ENCODE measurements at regions not wholly inside any gene's neighbourhood (a gene's known extent, or its start where the extent isn't known, plus 50 kb on each side); places are given as distances from the start of the nearest gene placed in this dataset.
"Not testable (repeated sequence)": the region's sequence is repeated elsewhere in the genome, so short reads cannot be mapped to it uniquely, and the experiment has no call there.

DNA sequence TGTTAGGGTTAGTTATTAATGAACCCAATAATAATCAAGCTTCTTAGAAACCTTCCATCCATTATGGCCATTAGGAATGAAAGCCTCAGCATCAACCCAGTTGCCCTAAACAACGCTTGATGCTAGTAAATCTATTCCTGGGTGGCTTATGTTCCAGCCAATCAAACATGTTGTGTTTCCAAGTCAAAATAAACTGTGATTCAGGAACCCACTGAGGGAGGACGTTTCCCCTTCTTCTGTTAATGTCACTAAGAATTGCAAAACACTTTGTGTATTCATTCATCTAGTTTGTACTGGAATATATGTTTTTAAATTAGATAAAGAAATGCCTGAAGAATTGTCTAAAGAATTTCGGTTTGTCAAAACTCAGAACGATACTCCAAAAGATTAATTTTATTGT is 142.5 kb upstream of the MSX2 start:
- TF ChIP-seq POLR2AphosphoS5 (IDR thresholded peaks at IDR 0.05; ENCODE audit: low read depth, low read length) = no peak
- TF ChIP-seq POU2F2 (IDR thresholded peaks at IDR 0.05; ENCODE audit: low read depth, low read length) = no peak
- no peak for TF ChIP-seq POLR2A (IDR thresholded peaks at IDR 0.05; ENCODE audit: low read depth, low read length)
- no peak for TF ChIP-seq TAF1 (IDR thresholded peaks at IDR 0.05; ENCODE audit: low read depth, low read length)
- no peak for TF ChIP-seq PAX5 (IDR thresholded peaks at IDR 0.05; ENCODE audit: insufficient read depth, low read length, severe bottlenecking)
- TF ChIP-seq SPI1 (IDR thresholded peaks at IDR 0.05; ENCODE audit: low read depth, low read length) = no peak
- FAIRE-seq = no peak

DNA sequence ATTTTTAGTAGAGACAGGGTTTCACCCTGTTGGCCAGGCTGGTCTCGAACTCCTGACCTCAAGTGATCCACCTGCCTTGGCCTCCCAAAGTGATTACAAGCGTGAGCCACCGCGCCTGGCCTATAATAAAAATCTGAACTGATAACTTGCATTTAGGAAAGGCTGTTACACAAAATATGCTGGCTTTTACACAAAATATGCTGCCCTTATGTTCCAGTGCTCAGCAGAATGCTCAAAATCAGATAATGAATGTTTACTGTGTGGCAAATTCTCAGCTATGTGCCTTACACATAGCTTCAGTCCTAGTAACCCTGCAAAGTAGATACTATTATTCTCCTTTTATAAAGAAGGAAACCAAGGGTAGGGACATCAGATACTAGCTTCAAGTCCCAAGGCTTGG is 141.3 kb upstream of the MSX2 start:
- no peak for FAIRE-seq
- TF ChIP-seq PAX5 (IDR thresholded peaks at IDR 0.05; ENCODE audit: insufficient read depth, low read length, severe bottlenecking) (no peak), POLR2AphosphoS5 (IDR thresholded peaks at IDR 0.05; ENCODE audit: low read depth, low read length) (no peak), TAF1 (IDR thresholded peaks at IDR 0.05; ENCODE audit: low read depth, low read length) (no peak), SPI1 (IDR thresholded peaks at IDR 0.05; ENCODE audit: low read depth, low read length) (no peak), POU2F2 (IDR thresholded peaks at IDR 0.05; ENCODE audit: low read depth, low read length) (no peak), POLR2A (IDR thresholded peaks at IDR 0.05; ENCODE audit: low read depth, low read length) (no peak)
- DNase-seq (ENCODE audit: insufficient read length, low spot score) = no peak

More for the DNA sequence above, 142.5 kb upstream of the MSX2 start:
- no peak for DNase-seq (ENCODE audit: insufficient read length, low spot score)

DNA sequence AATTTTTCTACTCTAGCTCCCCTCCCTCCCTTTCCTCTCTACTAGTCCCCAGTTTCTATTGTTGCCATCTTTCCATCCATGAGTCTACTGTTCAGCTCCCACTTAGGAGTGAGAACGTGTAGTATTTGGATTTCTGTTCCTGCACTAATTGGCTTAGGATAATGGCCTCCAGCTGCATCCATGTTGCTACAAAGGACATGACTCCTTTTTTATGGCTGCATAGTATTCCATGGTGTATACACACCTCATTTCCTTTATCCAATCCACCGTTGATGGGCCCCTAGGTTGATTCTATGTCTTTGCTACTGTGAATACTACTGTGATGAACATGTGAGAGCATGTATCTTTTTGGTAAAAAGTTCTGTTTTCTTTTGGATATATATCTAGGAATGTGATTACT is 138.9 kb upstream of the MSX2 start:
- TF ChIP-seq POLR2AphosphoS5 (IDR thresholded peaks at IDR 0.05; ENCODE audit: low read depth, low read length) (no peak), POLR2A (IDR thresholded peaks at IDR 0.05; ENCODE audit: low read depth, low read length) (no peak)
- DNase-seq (ENCODE audit: insufficient read length, low spot score) = no peak
- FAIRE-seq = no peak

DNA sequence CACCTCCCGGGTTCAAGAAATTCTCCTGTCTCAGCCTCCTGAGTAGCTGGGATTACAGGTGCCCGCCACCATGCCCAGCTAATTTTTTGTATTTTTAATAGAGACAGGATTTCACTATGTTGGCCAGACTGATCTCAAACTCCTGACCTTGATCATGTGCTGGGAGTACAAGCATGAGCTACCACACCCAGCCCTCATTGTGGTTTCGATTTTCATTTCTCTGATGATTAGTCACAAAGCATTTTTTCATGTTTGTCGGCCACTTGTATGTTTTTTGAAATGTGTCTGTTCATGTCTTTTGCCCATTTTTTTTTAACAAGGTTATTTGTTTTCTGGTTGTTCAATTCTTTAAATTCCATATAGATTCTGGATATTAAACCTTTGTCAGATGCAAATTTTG is 138.2 kb upstream of the MSX2 start:
- DNase-seq (ENCODE audit: insufficient read length, low spot score); FAIRE-seq: not testable (repeated sequence)

DNA sequence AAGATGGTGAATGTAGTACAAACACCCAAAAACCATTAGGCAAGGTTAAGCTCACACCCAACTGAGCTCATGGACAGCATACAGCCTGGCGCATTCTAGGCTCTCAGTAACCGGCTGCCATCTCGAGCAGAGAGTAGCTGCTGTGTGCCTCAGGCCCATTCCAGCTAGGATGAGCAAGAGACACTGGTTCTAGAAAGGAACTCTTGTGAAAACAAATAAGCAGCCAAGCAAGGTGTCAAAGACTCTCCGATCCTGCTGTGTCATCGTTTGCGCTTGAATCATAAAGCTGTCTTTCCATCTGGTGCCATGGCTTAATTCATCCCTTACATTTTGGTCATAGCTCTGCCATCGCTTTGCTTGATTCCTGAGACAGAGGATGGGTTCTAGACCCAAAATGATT is 135.4 kb upstream of the MSX2 start:
- FAIRE-seq (no peak), DNase-seq (ENCODE audit: insufficient read length, low spot score) (no peak)
- TF ChIP-seq SPI1 (IDR thresholded peaks at IDR 0.05; ENCODE audit: low read depth, low read length) (no peak), PAX5 (IDR thresholded peaks at IDR 0.05; ENCODE audit: insufficient read depth, low read length, severe bottlenecking) (no peak), TAF1 (IDR thresholded peaks at IDR 0.05; ENCODE audit: low read depth, low read length) (no peak), POU2F2 (IDR thresholded peaks at IDR 0.05; ENCODE audit: low read depth, low read length) (no peak), POLR2AphosphoS5 (IDR thresholded peaks at IDR 0.05; ENCODE audit: low read depth, low read length) (no peak), POLR2A (IDR thresholded peaks at IDR 0.05; ENCODE audit: low read depth, low read length) (no peak)

DNA sequence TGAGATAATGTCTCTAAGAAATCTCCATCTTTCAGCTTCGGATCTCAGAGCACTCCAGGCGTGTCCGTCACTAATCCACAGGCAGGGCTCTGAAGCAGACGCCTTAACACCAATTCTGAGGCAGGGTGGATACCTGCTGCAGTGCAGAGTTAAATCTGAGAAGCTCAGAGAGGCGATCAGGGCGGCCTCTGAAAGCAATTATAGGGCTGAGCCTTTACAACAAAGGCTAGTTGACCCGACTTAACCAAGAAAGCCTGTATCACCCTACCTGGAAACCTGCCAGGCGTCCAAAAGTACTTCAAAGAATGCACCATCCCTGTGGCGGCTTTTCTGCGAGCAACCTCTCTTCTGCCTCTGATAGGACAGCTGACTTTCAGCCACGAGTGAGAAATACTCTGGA is 134.8 kb upstream of the MSX2 start:
- TF ChIP-seq POLR2A (IDR thresholded peaks at IDR 0.05; ENCODE audit: low read depth, low read length) (no peak), TAF1 (IDR thresholded peaks at IDR 0.05; ENCODE audit: low read depth, low read length) (no peak), SPI1 (IDR thresholded peaks at IDR 0.05; ENCODE audit: low read depth, low read length) (no peak), PAX5 (IDR thresholded peaks at IDR 0.05; ENCODE audit: insufficient read depth, low read length, severe bottlenecking) (no peak), POLR2AphosphoS5 (IDR thresholded peaks at IDR 0.05; ENCODE audit: low read depth, low read length) (no peak), POU2F2 (IDR thresholded peaks at IDR 0.05; ENCODE audit: low read depth, low read length) (no peak)
- DNase-seq (ENCODE audit: insufficient read length, low spot score) = no peak
- no peak for FAIRE-seq

DNA sequence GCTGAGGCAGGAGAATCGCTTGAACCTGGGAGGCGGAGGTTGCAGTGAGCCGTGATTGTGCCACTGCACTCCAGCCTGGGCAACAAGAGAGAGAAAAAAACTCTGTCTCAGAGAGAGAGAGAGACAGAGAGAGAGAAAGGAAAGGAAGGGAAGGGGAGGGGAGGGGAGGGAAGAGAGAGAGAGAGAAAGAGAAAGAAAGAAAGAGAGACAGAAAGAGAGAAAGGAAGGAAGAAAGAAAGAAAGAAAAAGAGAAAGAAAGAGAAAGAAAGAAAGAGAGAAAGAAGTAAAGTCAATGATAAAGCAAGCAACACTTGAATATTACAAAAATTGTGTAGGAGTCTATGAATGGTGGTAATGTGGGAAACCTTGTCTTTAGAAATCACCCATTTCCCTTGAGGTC is 133.6 kb upstream of the MSX2 start:
- FAIRE-seq = no peak
- TF ChIP-seq SPI1 (IDR thresholded peaks at IDR 0.05; ENCODE audit: low read depth, low read length) (no peak), POU2F2 (IDR thresholded peaks at IDR 0.05; ENCODE audit: low read depth, low read length) (no peak), POLR2AphosphoS5 (IDR thresholded peaks at IDR 0.05; ENCODE audit: low read depth, low read length) (no peak), PAX5 (IDR thresholded peaks at IDR 0.05; ENCODE audit: insufficient read depth, low read length, severe bottlenecking) (no peak), POLR2A (IDR thresholded peaks at IDR 0.05; ENCODE audit: low read depth, low read length) (no peak)

DNA sequence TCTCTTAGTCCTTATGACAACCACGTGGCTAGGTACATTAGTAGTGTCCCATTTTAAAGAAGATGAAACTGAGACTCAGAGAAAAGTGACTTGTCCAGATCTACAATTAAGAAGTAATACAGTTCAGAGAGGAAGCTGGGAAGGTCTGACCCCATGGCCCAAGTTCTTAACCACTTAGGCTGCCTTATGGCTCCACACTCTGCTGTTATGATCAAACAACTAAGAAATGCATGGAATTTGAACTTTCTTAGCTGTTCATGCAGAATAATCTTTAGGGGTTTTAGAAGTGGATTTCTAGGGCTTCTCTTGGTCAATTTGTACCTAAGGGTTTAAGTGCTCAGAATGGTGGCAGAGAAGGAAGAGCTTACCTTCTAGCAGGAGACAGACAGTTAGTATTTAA is 128.0 kb upstream of the MSX2 start:
- TF ChIP-seq POLR2AphosphoS5 (IDR thresholded peaks at IDR 0.05; ENCODE audit: low read depth, low read length) (no peak), POLR2A (IDR thresholded peaks at IDR 0.05; ENCODE audit: low read depth, low read length) (no peak), TAF1 (IDR thresholded peaks at IDR 0.05; ENCODE audit: low read depth, low read length) (no peak), PAX5 (IDR thresholded peaks at IDR 0.05; ENCODE audit: insufficient read depth, low read length, severe bottlenecking) (no peak), POU2F2 (IDR thresholded peaks at IDR 0.05; ENCODE audit: low read depth, low read length) (no peak), SPI1 (IDR thresholded peaks at IDR 0.05; ENCODE audit: low read depth, low read length) (no peak)
- FAIRE-seq = no peak
- DNase-seq (ENCODE audit: insufficient read length, low spot score) = no peak

More for the DNA sequence above, 133.6 kb upstream of the MSX2 start:
- no peak for DNase-seq (ENCODE audit: insufficient read length, low spot score)

DNA sequence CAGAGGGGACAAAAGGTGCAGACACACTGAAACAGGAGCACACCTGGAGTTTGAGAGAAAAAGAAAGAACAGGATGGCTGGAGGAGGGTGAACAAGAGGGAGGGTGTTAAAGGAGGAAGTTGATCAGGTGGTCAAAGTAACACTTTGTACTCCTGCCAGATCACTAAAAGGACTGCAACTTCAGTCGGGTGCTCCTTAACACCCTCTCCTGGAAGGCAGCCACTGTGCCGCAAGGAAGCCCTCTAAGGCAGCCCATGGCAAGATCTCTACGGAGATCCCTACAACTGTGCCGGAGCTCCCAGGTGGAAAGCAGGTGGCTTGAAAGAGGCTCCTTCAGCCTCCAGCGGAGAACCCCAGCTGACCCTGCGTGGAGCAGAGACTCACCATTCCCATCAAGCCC is 124.4 kb upstream of the MSX2 start:
- no peak for DNase-seq (ENCODE audit: insufficient read length, low spot score)
- FAIRE-seq = no peak
- TF ChIP-seq POU2F2 (IDR thresholded peaks at IDR 0.05; ENCODE audit: low read depth, low read length) (no peak), SPI1 (IDR thresholded peaks at IDR 0.05; ENCODE audit: low read depth, low read length) (no peak), POLR2AphosphoS5 (IDR thresholded peaks at IDR 0.05; ENCODE audit: low read depth, low read length) (no peak), POLR2A (IDR thresholded peaks at IDR 0.05; ENCODE audit: low read depth, low read length) (no peak), TAF1 (IDR thresholded peaks at IDR 0.05; ENCODE audit: low read depth, low read length) (no peak), PAX5 (IDR thresholded peaks at IDR 0.05; ENCODE audit: insufficient read depth, low read length, severe bottlenecking) (no peak)

DNA sequence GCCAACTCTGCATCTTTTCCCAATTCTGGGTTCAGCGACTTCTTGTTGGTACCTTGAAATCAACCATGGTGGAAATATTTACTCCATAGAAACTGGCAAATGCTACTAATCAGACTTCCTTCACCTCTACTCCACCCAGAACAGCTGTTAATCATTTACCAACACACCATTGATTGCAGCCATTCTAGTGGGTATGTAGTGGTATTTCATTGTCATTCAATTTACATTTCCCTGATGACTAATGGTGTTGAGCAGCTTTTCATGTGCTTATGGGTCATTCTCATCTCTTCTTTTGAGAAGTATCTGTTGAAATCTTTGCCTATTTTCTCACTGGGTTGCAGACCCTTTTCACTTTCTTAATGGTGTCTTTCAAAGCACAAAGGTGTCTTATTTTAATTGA is 122.4 kb upstream of the MSX2 start:
- TF ChIP-seq POU2F2 (IDR thresholded peaks at IDR 0.05; ENCODE audit: low read depth, low read length) (no peak), PAX5 (IDR thresholded peaks at IDR 0.05; ENCODE audit: insufficient read depth, low read length, severe bottlenecking) (no peak), TAF1 (IDR thresholded peaks at IDR 0.05; ENCODE audit: low read depth, low read length) (no peak), POLR2AphosphoS5 (IDR thresholded peaks at IDR 0.05; ENCODE audit: low read depth, low read length) (no peak), SPI1 (IDR thresholded peaks at IDR 0.05; ENCODE audit: low read depth, low read length) (no peak), POLR2A (IDR thresholded peaks at IDR 0.05; ENCODE audit: low read depth, low read length) (no peak)
- FAIRE-seq (no peak), DNase-seq (ENCODE audit: insufficient read length, low spot score) (no peak)

Data from GM12891 (cell line).